Fibroblast of skin of abdomen (primary cell): ENCODE measurements at regions not wholly inside any gene's neighbourhood (a gene's known extent, or its start where the extent isn't known, plus 50 kb on each side); places are given as distances from the start of the nearest gene placed in this dataset.
A peak's percentile ranks its signal among the peaks of the same experiment; 100 is the strongest.

ENCODE experiments used
- DNase-seq: peaks from one replicate; pipeline ENCODE4 v3.0.0-alpha.2; 2013

DNA sequence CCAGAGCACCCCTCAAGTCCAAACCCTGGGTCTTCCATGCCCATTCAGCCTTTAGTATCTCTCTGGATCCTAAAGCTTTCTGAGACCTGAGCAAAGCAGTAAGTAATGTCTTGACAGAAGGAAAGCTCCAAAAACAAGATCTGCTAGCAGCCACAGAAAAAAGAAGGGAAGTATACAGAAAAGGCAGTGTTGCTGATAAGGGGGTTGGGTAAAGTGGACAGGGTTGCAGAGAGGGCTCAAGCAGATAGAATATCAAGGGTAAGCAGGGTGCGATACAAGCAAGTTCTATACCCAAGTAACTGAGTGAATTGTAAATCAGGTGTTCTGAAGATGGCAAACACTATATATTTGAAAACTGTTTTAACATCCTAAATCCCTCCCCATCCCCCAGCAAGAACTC lies 113.4 kb upstream of the CARMIL1 start:
- DNase-seq = no peak

DNA sequence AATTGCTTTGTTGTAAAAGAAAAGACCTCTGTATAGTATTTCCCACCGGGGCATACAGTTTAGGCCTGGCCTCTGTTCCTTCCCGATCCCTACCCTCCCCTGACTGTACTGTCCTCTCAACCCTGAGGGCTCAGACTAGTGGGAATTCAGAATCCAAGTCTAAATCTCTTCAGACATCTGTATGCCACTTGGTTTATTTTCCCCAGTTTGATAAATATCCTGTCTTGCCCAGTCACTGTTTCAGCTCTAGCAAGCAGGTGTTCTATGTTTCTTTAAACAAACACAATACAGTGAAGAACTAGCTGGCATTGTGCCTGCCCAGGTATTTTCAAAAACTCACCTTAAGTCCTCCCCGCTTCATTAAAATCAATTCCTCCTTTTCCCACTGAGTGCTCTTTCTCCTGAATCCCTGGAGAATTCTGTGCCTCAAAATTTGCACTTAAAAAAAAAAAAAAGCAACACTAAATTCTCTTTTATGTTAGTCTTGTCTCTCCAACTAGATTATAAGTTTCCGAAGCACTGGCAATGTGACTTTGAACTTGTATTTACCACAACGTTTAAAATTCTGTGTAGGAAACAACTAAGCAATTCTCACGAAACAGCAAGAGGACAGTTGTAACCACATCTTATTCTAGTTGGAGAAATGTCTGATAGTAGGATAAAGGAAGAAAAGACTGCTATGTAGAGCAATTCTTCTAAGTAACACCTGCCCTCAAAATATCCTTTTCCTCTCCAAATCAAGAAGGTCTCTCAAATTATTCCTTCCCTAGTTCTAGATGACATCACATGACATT lies 112.0 kb upstream of the CARMIL1 start:
- no peak for DNase-seq

DNA sequence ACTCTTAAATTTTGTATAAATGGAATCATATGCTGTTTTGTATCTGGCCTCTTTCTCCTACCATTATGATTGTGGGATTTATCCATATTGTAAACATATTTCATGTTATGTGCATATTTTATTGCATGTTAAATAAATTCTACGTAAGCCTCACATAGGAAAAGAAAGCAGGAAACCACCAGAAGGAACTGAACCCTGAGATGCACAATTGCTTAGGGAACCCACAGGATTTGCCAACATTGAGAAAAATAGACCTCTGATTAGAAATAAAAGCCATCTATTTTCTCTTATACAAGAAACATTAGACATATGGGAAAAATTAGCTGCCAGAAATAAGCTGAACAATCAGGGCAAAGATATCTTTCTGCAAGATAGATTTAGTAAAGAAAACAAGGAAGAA lies 111.2 kb upstream of the CARMIL1 start:
- DNase-seq = no peak

DNA sequence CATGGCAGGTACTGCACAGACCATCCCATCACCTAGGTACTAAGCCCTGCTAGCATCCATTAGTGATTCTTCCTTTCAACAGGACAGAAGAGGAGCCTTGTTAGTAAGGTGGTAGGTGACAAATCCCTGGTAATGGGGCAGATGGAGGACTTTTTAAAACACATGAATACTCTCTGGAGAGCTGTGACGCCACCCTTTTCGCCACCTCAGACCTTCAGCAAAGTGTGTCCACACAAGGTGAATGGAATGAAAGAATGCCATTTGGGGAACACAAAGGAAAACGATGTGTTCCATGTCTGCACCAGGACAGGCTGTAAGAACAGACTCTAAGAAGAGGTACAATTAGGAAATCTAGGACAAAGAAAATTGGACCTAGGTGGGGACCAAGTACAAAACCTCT lies 110.5 kb upstream of the CARMIL1 start:
- DNase-seq = no peak

DNA sequence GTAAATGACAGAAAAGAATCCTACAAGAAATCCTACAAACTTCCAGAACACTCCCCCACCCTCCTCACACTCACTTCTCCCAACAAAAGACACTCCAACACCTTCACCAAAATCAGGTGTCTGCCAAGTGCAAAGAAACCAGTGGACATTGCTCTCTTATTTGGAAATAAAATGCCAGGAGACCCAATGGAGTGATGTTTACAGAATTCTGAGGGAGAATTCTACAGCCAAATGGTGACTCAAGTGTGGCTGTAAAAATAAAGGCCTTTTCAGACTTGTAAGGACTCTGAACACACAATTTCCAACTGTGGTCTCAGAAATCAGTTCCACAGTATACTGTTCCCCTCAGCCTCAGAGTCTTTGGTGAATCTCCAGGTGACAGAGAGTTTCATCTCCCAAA lies 109.6 kb upstream of the CARMIL1 start:
- no peak for DNase-seq

DNA sequence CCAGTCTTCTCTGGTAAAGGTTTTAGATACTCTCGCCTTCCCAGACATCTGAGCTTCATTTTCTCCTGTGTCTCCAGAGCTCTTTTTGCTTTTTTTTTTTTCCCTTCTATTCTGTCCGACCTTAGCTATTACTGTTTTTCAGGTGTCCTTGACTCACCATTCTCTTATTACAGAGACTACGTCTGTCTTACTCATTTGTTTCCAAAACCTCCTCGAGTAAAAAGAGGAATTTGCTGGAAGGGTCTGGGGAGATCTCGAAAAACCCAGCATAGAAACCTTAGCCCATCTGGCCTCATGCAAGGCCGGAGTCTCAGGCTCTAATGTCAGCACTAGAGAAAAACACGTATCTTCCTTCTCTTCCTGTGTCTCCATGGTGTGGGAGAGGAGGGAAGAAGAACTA lies 109.2 kb upstream of the CARMIL1 start:
- no peak for DNase-seq

DNA sequence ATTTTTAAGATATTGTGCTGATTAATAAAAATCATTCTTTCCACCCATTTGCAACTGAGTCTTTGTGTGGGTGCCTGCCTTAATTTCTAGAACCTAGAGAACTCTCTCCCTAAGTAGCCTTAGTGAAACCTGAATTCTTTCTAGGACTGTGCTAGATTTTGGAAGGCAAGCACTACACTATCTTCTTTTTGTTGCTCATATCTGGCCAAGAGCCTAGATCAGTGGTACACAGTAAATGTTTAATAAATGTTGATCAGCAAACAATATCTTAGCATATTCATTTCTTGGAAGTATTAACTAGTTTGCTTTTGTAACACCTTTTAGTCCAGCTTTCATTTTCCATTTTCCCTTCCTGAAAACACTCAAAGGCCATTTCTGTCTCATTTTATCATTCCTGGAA lies 108.5 kb upstream of the CARMIL1 start:
- no peak for DNase-seq

DNA sequence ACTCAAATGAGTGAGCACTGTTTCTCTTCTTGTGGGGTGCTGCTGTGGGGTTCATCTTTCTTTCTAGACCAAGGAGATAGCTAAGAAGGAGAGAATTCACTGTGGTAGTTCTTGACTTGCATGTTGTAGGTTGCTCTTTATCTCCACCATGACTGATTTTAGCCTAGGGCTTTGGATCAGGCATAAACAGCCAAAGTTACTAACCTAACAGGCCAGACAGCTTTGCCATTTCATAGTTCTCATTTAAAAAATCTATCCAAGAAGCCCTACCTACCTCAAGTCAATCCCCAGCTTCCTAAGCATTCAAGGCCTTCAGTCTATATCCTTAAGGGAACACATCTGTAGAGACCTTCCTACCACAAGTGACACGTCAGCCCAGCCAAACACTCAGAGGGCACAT lies 107.9 kb upstream of the CARMIL1 start:
- no peak for DNase-seq

DNA sequence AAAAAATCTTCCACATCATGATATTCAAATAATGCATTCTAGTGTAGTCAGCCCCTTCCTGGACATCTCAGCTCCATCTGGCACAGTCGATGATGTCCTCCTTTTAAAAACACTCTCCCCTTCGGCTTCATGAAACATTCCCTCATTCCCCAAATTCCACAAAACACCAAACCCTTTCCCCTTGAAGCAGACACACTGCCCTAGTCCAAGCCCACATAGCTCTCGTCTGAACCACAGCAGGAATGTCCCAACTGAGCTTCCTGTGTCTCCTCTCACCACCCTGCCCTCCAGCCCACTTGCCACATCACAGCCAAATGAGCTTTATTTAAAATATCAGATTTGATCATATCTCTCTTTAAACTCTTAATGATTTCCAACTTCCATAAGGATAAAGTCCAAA lies 106.4 kb upstream of the CARMIL1 start:
- DNase-seq = peak; percentile 99

DNA sequence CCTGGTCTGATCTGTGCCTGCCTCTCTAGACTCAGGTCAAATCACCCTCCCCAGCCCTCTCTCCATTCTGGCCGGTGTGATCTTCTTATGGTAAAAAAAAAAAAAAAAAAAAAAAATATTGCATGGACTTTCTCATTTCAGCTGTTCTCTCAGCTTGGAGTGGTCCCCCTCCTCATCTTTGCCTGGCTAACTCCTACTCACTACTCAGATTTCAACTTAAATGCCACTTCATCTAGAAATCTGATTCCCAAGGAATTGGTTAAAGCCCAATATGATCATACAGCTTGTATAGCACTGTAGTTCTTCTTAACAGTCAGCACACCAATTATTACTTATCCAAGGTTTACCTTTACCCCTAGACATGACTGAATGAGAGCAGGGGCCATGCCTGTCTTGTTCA lies 105.9 kb upstream of the CARMIL1 start:
- peak; percentile 31 for DNase-seq

DNA sequence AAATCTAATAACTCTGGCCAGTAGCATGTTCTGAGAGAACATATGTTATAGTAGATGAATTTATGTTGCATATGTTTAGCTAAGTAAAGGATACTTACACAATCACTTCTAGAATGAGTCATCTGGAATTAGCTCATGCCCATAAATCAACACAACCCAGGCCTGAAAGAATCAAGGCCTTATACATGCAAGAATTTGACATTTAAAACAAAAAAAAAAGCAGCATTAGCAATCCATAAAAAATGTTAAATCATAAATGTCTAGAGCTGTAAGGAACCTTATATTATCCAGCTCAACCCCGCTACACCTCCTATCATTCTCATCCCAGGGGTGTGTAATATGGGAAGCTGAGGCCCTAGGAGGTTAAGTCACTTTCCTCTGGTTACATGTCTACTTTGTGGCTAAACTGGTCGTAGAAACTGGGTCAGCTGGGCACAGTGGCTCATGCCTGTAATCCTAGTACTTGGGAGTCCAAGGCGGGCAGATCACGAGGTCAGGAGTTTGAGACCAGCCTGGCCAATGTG lies 105.2 kb upstream of the CARMIL1 start:
- peak; percentile 98 for DNase-seq

DNA sequence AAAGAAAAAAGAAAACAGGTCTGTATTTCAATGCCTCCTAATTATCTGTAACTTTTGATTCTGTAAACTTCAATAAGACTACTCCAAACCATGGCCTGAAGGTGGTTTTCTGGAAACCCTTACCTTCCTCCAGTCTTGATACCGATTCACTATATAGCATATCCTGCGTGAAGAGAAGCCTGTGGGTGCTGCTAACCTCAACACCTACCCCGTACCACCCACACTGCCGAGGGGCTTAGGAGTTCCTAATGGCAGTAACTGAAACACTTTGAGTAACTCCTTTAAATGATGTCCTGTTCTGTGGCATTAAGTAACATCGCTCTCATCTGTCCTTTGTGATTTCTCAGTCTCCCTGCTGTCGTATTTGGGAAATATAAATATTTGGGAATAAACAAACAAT lies 104.5 kb upstream of the CARMIL1 start:
- no peak for DNase-seq

DNA sequence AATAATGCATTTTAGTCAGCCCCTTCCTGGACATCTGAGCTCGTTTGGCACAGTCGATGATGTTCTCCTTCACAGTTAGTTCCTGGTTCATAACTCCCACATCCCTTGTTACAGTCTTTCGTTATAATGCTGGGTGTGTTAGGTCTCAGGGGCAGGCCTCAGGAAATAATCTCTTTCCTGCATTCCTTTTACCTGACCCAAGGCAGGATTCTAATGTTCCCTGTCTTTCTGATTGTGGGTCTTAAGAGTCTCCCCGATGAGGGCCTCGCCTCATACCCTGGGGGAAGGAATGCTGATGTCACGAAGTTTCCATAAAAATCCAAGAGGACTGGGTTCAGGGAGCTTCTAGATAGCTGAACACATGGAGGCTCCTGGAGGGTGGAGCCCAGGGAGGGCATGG lies 104.0 kb upstream of the CARMIL1 start:
- peak; percentile 43 for DNase-seq

DNA sequence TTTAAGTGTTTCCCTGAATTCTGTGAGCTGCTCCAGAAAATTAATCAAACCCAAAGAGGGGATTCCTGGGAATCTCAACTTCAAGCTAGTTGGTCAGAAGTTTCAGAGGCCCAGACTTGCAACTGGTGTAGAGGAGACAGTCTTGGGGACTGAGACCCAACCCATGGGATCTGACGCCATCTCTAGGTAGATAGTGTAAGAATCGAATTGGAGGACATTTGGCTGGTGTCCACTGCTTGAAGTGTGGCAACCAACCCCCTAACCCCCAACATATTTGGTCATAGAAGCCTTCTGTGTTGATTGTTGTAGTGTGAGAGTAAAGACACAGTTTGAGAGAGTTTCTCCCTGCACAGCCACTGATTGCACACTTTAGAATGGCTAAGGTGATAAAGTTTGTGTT lies 103.5 kb upstream of the CARMIL1 start:
- DNase-seq = no peak

DNA sequence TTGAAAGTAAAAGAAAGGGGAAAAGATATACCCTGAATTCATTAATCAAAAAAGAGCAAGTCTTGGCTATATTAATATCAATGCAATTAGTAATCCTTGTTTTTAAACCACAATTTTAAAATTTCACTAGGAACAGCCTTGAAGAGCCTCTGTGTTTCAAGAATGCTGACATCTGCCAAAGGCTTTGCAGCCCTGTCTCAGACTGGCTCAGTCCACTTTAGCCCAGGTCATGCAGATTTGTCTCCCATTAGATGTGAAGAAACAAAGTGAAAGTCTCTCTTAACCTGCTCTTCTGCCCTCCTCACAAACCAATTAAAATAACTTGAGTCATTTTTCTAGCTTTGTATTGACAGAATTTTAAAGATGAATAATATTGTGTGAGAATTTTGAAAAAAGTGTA lies 102.7 kb upstream of the CARMIL1 start:
- DNase-seq = no peak

DNA sequence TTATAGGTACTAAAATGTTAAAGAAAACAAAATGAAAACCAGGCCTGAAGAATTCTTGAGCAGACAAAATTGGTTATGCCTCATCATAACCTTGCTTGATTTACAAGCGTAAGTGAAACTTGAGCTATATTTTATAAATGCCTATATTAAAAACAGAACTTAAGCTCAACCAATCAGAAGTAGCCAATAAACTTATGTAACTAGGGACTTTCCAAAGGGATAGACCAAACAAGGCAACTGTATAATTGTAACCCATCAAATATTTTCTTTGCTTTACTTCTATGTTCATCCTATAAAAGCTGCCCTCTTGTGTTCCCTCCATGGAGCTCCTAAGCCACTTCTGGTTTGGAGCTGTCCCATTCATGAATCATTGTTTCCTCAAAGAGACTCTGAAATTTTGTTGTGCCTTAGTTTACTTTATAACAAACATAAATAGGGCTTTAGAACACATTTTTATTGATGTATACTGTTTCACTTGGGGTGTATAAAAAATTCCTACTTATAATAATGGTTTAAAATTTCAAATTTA lies 101.6 kb upstream of the CARMIL1 start:
- DNase-seq = no peak

DNA sequence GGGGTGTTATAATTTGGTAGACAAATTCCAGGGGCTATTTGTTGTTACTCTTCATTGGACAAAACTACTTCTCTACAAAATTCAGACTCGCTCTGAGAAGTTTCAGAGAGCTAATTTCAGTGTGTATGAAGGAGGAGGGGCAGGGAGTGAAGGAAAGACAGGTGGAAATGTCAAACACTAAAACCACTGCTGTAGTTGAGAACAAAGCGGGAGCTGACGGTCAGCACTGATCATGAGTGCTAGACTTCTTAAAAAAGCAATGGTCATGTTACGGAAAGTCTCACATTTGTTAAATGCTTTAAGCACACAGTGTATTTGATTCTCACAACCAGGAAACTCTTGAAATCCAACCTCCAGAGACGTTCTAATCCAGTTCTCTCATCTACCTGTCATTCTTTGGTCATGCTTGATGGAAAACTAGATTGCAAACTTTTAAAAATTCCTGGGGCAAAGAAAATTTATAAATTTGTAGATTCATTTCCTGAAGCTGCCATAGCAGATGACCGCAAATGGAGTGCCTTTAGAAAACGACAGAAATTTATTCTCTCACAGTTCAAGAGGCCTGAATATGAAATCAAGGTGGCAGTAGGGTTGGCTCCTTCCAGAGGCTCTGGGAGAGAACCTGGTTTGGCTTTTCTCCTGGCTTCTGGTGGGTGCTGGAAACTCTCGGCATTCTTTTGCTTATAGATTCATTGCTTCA lies 100.7 kb upstream of the CARMIL1 start:
- no peak for DNase-seq

DNA sequence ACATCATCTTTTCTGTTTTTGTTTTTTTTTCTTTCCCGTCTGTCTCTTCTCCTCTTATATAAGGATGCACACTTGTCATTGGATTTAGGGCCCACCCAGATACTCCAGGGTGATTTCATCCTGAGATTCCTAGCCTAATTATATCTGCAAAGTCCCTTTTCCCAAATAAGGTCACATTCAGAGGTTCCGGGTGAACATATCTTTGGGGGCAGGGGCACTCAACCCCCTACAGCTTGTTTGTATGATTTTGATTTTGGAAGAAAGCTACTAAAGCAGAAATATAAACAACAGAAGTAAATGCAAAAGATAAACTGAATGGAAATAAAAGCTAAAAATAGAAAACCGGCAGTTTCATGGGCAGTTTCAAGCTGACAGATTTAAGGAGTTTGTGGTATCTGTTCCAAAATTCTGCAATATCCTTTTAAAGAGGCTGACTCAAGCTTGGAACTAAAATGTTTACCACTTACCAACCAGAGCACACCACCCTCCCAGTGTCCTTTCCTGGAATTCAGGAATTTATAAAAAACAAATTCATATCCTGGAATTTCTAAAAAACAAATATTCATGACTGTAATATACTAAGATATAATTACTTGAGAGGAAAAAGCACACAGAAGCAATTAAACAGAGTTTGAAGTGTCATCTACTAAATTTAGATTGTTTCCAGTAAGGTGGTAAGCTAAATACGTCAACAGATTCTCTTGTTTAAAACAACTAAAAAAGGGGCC lies 100.0 kb upstream of the CARMIL1 start:
- DNase-seq = peak; percentile 81

DNA sequence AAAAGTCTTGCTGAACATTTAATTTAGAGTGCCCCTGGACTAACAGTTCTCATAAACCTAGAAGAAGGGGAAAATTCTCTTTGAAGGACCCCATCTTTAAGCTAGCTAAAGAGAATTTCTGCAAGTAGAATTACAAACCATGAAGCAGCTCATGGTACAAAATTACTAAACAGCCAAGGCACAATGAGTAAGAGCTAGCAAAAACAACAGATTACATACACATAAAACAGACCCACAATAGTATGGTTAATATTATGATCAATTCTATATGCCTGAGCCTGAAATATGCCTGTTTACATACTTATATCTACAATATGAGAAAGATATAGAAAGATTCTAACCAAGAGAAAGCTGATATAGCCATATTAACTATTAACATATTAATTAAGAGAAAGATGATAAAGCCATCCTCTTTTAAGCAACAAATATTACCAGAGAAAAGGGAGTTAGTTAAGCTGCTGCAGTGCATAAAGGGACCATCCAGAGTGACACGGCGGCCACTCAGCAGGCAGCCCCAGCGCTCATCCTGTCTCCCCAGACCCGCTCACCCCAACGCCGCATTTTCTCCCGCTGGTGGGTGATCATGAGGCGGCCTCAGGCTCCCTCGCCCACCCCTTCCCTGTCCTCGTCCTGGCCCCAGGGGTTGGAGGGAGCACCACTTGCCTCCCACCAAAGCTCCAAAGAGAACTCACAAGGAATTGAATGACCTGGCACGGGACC lies 98.4 kb upstream of the CARMIL1 start:
- no peak for DNase-seq

DNA sequence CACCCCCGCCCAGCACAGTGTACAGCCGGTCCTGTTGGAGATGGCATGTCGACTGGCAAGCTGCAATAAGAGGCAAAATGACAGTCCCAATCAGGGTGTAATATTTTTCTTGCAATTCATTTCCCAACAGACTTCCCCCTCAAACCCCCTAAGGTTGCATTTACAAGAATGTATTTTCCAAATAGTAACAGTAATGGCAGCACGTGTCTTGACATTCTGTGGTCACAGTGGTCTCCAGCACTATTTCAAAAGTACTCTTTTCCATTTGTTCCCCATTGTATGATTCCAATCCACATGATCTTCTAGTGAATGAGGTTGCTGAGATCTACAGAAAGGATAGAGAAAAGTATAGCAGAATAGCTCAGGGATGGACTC lies 97.8 kb upstream of the CARMIL1 start:
- no peak for DNase-seq

DNA sequence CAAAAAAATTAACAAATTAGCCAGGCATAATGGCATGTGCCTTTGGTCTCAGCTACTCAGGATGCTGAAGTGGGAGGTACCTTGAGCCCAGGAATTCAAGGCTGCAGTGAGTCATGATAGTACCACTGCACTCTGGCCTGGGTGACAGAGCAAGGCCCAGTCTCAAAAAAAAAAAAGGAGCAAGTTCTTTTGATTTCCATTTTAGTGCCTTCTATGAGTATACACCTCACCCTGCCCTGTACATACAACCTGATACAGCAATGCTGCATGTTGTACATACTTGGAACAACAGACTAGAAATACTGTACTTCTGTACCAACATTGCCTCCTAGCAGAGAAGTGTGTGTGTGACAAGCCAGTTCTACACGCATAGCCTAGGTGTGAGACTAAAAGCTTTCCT lies 97.3 kb upstream of the CARMIL1 start:
- DNase-seq = peak; percentile 53

DNA sequence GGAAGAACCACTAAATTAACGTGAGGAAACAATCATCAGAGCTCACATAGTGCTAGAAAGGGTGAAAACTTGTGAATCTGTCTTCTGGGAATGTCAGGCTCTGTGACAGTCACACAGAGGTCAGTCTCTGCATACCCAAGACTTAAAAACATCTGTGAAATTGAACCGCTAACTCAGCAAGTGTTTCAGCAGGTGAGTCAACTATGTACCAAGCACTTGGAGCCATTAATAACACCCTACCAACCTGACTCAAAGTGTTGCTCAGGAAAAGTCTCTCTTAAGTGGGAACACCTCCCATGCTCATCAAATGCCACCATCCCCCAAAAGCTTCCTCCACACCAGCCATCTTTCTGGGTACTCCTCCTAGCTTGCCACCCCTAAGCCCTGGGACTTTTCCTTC lies 92.3 kb upstream of the CARMIL1 start:
- no peak for DNase-seq

DNA sequence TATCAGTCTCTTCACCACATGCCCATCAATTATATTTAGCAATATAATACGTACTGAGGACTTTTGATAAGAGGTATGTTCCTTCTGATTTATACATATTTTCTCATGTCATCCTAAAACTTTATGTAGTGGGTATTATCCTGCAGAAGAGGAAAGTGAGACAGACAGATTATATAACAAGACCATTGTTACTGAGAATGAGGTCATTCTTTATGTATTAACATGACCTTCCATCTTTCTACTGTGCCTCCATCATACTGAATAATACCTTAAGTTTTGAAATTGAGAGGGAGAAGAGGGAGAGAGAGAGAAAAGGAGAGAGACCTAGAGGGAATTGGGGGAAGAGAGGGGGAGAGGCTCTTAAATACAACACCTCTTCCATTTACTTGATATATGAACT lies 90.9 kb upstream of the CARMIL1 start:
- no peak for DNase-seq
